Ishikawa (cell line): ENCODE measurements at regions not wholly inside any gene's neighbourhood (a gene's known extent, or its start where the extent isn't known, plus 50 kb on each side); places are given as distances from the start of the nearest gene placed in this dataset.

Experiments
- CEBPB ChIP-seq: IDR thresholded peaks from 2 replicates; pipeline ENCODE4 v1.6.1; 2012
- CREB1 ChIP-seq: IDR thresholded peaks from 2 replicates; pipeline ENCODE4 v1.6.1; 2012; ENCODE audit warnings: low read depth
- EGR1 ChIP-seq: IDR thresholded peaks from 2 replicates; pipeline ENCODE4 v1.6.1; 2012
- EP300 ChIP-seq: IDR thresholded peaks from 2 replicates; pipeline ENCODE4 v1.6.1; 2012; ENCODE audit warnings: borderline replicate concordance
- FOXM1 ChIP-seq: IDR thresholded peaks from 2 replicates; pipeline ENCODE4 v1.6.1; 2012; ENCODE audit warnings: low read depth, borderline replicate concordance
- MAX ChIP-seq: IDR thresholded peaks from 2 replicates; pipeline ENCODE4 v1.6.1; 2012
- NFIC ChIP-seq: IDR thresholded peaks from 2 replicates; pipeline ENCODE4 v1.6.1; 2012
- RAD21 ChIP-seq: IDR thresholded peaks from 2 replicates; pipeline ENCODE4 v1.6.1; 2012; ENCODE audit warnings: low read depth
- REST ChIP-seq: IDR thresholded peaks from 2 replicates; pipeline ENCODE4 v1.6.1; 2012; ENCODE audit warnings: low read depth, mild to moderate bottlenecking
- TAF1 ChIP-seq: IDR thresholded peaks from 2 replicates; pipeline ENCODE4 v1.6.1; 2012; ENCODE audit warnings: low read depth, mild to moderate bottlenecking
- TCF12 ChIP-seq: IDR thresholded peaks from 2 replicates; pipeline ENCODE4 v1.6.1; 2012; ENCODE audit warnings: low read depth
- TEAD4 ChIP-seq: IDR thresholded peaks from 2 replicates; pipeline ENCODE4 v1.6.1; 2012
- YY1 ChIP-seq: IDR thresholded peaks from 2 replicates; pipeline ENCODE4 v1.6.1; 2012; ENCODE audit warnings: low read depth
- ZBTB7A ChIP-seq: IDR thresholded peaks from 2 replicates; pipeline ENCODE4 v1.6.1; 2012; ENCODE audit warnings: low read depth
- TF ChIP-seq, protein P1 (sequence below): IDR thresholded peaks from 2 replicates; pipeline ENCODE4 v1.6.1; 2012

- TF ChIP-seq YY1 (no peak), CEBPB (no peak), TAF1 (no peak), MAX (no peak), TCF12 (no peak), RAD21 (no peak), ZBTB7A (no peak), EP300 (no peak), REST (no peak), FOXM1 (no peak), TEAD4 (no peak)
Observed at GRCh38 chr13:97548711-97549110, 114.7 kb downstream of the RAP2A start.

DNA sequence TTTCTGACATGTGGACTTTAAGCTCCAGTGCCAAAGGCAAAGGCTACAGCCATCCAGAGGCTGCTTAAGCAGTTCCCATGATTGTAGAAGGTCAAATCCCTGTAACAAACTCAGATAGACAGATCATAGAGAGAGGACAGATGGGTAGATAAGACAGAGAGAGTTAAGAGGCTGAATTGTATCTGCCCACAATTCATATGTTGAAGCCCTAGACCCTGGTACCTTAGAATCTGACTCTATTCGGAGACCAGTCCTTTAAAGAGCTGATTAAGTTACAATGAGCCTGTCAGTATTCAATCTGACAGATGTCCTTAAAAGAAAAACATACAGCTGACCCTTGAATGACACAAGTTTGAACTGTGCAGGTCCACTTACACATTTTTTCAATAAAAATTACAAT lies 115.2 kb downstream of the RAP2A start:
- TF ChIP-seq TEAD4 = no peak
- no peak for TF ChIP-seq TAF1
- TF ChIP-seq, protein P1, sequence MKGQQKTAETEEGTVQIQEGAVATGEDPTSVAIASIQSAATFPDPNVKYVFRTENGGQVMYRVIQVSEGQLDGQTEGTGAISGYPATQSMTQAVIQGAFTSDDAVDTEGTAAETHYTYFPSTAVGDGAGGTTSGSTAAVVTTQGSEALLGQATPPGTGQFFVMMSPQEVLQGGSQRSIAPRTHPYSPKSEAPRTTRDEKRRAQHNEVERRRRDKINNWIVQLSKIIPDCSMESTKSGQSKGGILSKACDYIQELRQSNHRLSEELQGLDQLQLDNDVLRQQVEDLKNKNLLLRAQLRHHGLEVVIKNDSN = no peak

- TF ChIP-seq YY1 (no peak), MAX (no peak), NFIC (no peak)
Observed at GRCh38 chr13:97554496-97554895, 120.5 kb downstream of the RAP2A start.

- TF ChIP-seq TEAD4 = no peak
Observed at GRCh38 chr13:97555034-97555433, 121.1 kb downstream of the RAP2A start.

GRCh38 chr13:97559030-97559429 lies 125.1 kb downstream of the RAP2A start:
- TF ChIP-seq CEBPB (no peak), NFIC (peak; percentile 39), TEAD4 (no peak)

DNA sequence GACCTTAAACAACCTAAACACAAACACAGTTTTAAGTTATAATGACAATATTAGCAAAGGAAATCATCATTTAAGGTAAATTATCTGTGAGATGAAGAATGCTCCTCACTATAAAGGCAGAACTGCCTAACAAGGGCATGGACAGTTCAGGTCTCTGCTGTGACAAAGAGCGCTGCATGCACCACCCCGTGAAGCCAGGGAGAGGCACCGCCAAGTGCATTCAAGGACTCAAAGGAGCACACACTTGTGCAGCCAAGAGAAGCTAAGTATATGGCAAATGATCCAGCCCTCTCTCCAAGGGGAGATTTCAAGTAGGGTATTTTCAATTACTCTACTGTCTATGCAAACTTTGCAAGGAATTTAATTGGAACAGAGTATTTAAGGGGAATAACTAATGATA lies 126.0 kb downstream of the RAP2A start:
- TF ChIP-seq CEBPB (no peak), MAX (no peak), CREB1 (no peak), TCF12 (no peak), ZBTB7A (no peak), EP300 (no peak), RAD21 (no peak), TAF1 (no peak), TEAD4 (no peak), FOXM1 (no peak), YY1 (no peak), NFIC (no peak), EGR1 (no peak), REST (no peak)
- TF ChIP-seq, protein P1 = no peak

DNA sequence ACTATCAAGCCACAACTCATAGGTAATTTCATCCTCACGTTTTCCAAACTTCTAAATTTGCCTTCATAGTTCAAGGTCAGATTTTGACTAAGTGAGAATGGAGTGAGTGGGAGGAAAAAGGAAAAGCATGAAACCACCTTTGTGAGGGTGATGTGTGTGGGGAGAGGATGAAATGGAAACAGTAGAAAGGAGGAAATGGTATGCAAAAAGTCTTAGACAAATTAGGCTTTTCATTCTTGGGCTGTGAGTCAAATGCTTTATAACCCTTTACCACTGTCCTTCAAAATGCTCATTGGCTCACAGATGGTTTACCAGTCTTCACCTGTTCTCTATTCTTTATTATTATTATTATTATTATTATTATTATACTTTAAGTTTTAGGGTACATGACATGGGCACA lies 127.2 kb downstream of the RAP2A start:
- TF ChIP-seq TAF1 (no peak), RAD21 (no peak), ZBTB7A (no peak)

DNA sequence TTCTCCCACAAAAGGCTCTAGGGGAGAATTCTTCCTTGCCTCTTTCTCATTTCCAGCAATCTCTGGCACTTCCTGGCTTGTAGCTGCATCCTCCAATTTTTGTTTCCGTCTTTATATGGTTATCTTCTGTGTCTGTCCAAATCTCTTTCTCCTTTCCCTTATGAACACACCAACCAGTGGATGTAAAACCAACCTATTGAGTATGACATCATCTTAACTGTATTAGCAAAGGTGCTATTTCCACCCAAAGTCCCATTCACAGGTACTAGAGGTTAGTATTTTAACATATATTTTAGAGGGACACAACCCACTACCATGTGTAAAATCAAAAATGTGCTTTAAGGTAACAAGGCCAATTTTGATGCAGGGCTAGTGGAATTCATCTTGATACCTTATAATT lies 129.0 kb downstream of the RAP2A start:
- TF ChIP-seq NFIC = no peak
- no peak for TF ChIP-seq EP300
- no peak for TF ChIP-seq TEAD4
- no peak for TF ChIP-seq TAF1
- no peak for TF ChIP-seq REST
- no peak for TF ChIP-seq CEBPB
